Kidney epithelial cell (primary cell): ENCODE measurements at regions not wholly inside any gene's neighbourhood (a gene's known extent, or its start where the extent isn't known, plus 50 kb on each side); places are given as distances from the start of the nearest gene placed in this dataset.
"Not testable (repeated sequence)": the region's sequence is repeated elsewhere in the genome, so short reads cannot be mapped to it uniquely, and the experiment has no call there.

Source experiments
- DNase-seq: peaks from one replicate; pipeline ENCODE4 v3.0.0-alpha.2; 2010; ENCODE audit warnings: low read depth
- H3K27me3 ChIP-seq: 2 replicates; pipeline ENCODE4 v1.6.0; 2011; ENCODE audit warnings: low read length; ENCODE audit not compliant: control insufficient read depth, insufficient read depth
- H3K36me3 ChIP-seq: 2 replicates; pipeline ENCODE4 v1.5.1; 2011; ENCODE audit warnings: low read length; ENCODE audit not compliant: control insufficient read depth, insufficient read depth
- H3K4me3 ChIP-seq: 2 replicates; pipeline ENCODE4 v1.5.1; 2011; ENCODE audit warnings: low read depth, mild to moderate bottlenecking, control low read depth, low read length
- TF ChIP-seq, protein P1 (sequence below): IDR thresholded peaks from 2 replicates; pipeline ENCODE4 v1.5.1; 2011; ENCODE audit warnings: mild to moderate bottlenecking, moderate library complexity, low read length, control low read depth, inconsistent platforms; ENCODE audit not compliant: insufficient read depth, poor library complexity, severe bottlenecking

DNA sequence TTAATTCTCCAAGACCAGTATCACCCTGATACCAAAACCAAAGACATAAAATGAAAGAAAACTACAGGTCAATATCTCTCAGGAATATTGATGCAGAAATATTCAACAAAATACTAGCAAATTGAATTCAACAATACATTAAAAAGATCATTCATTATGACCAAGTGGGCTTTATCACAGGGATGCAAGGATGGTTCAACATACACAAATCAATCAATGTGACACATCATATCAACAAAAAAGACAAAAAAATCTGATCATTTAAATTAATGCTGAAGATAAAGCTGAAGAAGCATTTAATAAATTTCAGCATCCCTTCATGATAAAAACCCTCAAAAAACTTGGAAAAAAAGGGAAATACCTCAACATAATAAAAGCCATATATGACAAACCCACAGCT, 341.4 kb downstream of the GUCY2F start:
- H3K27me3 ChIP-seq = no peaks in the 10 kb centered on the region
- TF ChIP-seq, protein P1, sequence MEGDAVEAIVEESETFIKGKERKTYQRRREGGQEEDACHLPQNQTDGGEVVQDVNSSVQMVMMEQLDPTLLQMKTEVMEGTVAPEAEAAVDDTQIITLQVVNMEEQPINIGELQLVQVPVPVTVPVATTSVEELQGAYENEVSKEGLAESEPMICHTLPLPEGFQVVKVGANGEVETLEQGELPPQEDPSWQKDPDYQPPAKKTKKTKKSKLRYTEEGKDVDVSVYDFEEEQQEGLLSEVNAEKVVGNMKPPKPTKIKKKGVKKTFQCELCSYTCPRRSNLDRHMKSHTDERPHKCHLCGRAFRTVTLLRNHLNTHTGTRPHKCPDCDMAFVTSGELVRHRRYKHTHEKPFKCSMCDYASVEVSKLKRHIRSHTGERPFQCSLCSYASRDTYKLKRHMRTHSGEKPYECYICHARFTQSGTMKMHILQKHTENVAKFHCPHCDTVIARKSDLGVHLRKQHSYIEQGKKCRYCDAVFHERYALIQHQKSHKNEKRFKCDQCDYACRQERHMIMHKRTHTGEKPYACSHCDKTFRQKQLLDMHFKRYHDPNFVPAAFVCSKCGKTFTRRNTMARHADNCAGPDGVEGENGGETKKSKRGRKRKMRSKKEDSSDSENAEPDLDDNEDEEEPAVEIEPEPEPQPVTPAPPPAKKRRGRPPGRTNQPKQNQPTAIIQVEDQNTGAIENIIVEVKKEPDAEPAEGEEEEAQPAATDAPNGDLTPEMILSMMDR = no peak
- H3K4me3 ChIP-seq = no peak overlapping the region
- H3K36me3 ChIP-seq = no peaks in the 10 kb centered on the region
- DNase-seq = no peak

DNA sequence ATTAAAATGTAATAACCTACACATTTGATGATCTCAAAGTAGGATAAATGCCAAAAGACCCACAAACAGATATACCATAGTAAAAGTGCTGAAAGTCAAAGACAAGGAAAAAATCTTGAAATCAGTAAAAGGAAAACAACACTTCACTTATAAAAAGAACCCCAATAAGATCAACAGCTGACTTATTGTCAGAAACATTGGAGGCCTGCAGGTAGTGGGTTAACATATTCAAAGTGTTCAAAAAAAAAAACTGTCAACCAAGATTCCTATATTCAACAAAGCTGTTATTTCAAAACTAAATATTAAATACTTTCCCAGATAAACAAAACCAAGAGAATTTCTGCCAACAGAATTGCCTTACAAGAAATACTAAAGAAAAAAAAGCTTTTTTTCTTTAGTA, 347.1 kb downstream of the GUCY2F start:
- H3K36me3 ChIP-seq = no peaks in the 10 kb centered on the region
- TF ChIP-seq, protein P1 = no peak
- no peak for DNase-seq
- H3K4me3 ChIP-seq = no peak overlapping the region
- H3K27me3 ChIP-seq = no peaks in the 10 kb centered on the region

DNA sequence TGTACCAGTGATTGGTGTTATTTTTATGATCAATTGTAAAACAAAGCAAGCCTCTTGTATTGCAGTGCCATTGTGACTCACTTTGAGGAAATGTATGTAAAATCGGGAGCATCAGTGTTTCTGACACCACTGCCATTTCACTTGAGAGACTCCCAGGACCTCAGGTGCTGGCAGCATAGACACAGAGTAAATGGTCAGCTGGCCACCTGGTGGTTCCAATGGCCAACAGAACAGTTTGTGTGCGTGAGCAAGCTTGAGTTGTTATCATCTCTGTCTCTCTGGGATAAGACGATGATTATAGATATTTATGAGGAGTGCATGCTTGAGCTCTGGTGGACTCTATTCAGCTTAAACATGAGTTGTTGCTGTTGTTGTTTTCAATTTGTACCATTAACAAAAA, 356.6 kb downstream of the GUCY2F start:
- no peaks in the 10 kb centered on the region for H3K36me3 ChIP-seq
- TF ChIP-seq, protein P1 = no peak
- no peak overlapping the region for H3K4me3 ChIP-seq
- no peak for DNase-seq
- H3K27me3 ChIP-seq = no peaks in the 10 kb centered on the region

DNA sequence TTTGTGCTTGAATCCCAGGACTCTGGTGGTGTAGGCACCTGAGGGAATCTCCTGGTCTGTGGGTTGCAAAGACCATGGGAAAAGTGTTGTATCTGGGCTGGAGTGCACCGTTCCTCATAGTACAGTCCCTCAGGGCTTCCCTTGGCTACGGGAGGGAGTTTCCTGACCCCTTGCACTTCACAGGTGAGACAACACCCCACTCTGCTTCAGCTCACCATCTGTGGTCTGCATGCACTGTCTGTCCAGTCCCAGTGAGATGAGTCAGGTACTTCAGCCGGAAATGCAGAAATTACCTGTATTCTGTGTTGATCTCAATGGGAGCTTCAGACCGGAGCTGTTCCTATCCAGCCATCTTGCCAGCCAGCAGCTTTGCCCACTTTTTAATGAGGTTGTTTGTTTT, 353.0 kb upstream of the IRS4 start:
- no peak for DNase-seq
- Histone ChIP-seq H3K36me3 (no peaks in the 10 kb centered on the region), H3K27me3 (no peaks in the 10 kb centered on the region), H3K4me3 (no peak overlapping the region)
- TF ChIP-seq, protein P1 = no peak

DNA sequence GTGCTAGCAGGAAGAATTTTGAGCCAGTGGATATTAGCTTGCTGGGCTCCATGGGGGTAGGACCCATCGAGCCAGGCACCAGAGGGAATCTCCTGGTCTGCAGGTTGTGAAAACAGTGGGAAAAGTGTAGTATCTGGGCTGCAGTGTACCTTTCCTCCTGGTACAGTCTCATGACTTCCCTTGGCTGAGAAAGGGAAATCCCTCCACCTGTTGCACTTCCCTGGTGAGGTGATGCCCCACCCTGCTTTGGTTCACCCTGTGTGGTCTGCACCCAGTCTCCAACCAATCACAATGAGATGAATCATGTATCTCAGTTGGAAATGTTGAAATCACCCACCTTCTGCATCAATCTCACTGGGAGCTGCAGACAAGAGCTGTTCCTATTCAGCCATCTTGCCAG, 341.4 kb upstream of the IRS4 start:
- TF ChIP-seq, protein P1 = no peak
- DNase-seq = no peak
- Histone ChIP-seq H3K27me3 (no peaks in the 10 kb centered on the region), H3K4me3 (no peak overlapping the region), H3K36me3 (no peaks in the 10 kb centered on the region)

DNA sequence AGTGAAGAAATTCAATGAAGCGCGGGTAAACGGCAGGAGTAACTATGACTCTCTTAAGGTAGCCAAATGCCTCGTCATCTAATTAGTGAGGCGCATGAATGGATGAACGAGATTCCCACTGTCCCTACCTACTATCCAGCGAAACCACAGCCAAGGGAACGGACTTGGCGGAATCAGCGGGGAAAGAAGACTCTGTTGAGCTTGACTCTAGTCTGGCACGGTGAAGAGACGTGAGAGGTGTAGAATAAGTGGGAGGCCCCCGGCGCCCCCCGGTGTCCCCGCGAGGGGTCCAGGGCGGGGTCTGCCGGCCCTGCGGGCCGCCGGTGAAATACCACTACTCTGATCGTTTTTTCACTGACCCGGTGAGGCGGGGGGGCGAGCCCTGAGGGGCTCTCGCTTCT, 317.8 kb upstream of the IRS4 start:
- H3K36me3 ChIP-seq, H3K4me3 ChIP-seq, H3K27me3 ChIP-seq, DNase-seq: not testable (repeated sequence)
